Pancreas (tissue), 10 donors: ENCODE measurements at regions not wholly inside any gene's neighbourhood (a gene's known extent, or its start where the extent isn't known, plus 50 kb on each side); places are given as distances from the start of the nearest gene placed in this dataset.

Source experiments
- ATAC-seq, 4 donors: fragments of 200-7000 bp; cut with Tn5 transposase; one replicate each; pipeline versions ENCODE4 v1.8.0 to v1.9.1; 2020; ENCODE audit warnings: mild to moderate bottlenecking in 4 of 4, moderate library complexity in 4 of 4
- DNase-seq, 6 donors: peaks; one replicate each; pipeline ENCODE4 v3.0.0-alpha.2; 2020
- FAIRE-seq: peaks from 2 replicates; lab custom pipeline; 2012; peaks lifted over from hg19 to GRCh38; lab: Jason Lieb, UNC
- H3K27ac ChIP-seq, 4 donors: fragments of 200-600 bp; sonication (generic); 1 replicate in 3 of 4; 2 replicates in 1 of 4; pipeline versions ENCODE4 v1.5.0 to v1.8.0; 2020
- H3K27me3 ChIP-seq, 4 donors: fragments of 200-600 bp; one replicate each; pipeline ENCODE4 v1.8.0; 2021
- H3K36me3 ChIP-seq, 3 donors: fragments of 200-600 bp; sonication (generic) in 1 of 3; one replicate each; pipeline versions ENCODE4 v1.5.0 to v1.8.0; 2020 to 2021
- H3K4me1 ChIP-seq, 3 donors: fragments of 200-600 bp; one replicate each; pipeline ENCODE4 v1.8.0; 2021
- H3K4me3 ChIP-seq, 4 donors: fragments of 200-600 bp; sonication (generic) in 2 of 4; one replicate each; pipeline versions ENCODE4 v1.5.0 to v1.8.0; 2020 to 2021
- H3K9me3 ChIP-seq, 4 donors: fragments of 200-600 bp; one replicate each; pipeline ENCODE4 v1.8.0; 2021
- CTCF ChIP-seq, 4 donors: fragments of 200-600 bp; sonication (generic) in 3 of 4; IDR thresholded peaks; one replicate each; pipeline versions ENCODE4 v1.5.0 to v1.8.0; 2021; ENCODE audit warnings: antibody characterized with exemption in 4 of 4
- WGBS, 2 donors: extraction: QIAGEN DNeasy Blood & Tissue Kit; methylation state at CpG; one replicate each; pipeline ENCODE4 v1.1.7; 2013; 5-methylcytosine and 5-hydroxymethylcytosine counted together
- intact Hi-C, 3 donors: fragments of 100-400 bp; cut with DNase I; formaldehyde crosslinking; loops; one replicate each; pipeline versions ENCODE4 v1.11.1 to v1.14.2; 2022
- donor health status: healthy with polysubstance abuse.
- donor health status: DM: no; HTN: no; CAD: no; lungs with moderate emphysema.
- donor health status: DM: no; HTN: no; CAD: no.
- donor health status: control.
- donor health status: control.
- donor health status: Bipolar disorder and iron deficiency.
- donor health status: DM: yes; HTN: yes; CAD: no.
- donor health status: DM: no; HTN: no; CAD: no.
- donor health status: DM: no; HTN: no; CAD: no.
- donor health status: DM: yes; HTN: yes; CAD: no.

- H3K27ac ChIP-seq: no peak overlapping the region
- peaks cover 0 to 21% (median 7%) of the 10 kb centered on the region in 3 donors for H3K4me1 ChIP-seq
- H3K4me3 ChIP-seq: no peak overlapping the region
- TF ChIP-seq CTCF (IDR thresholded peaks at IDR 0.05): no peak
- no peaks in the 10 kb centered on the region for H3K36me3 ChIP-seq
- DNase-seq (no peak), FAIRE-seq (no peak), ATAC-seq (no peak)
- WGBS, 2 donors: 81 to 88% methylated on average over 5 of the region's 5 CpGs
- intact Hi-C loops: no loop called here
- H3K9me3 ChIP-seq: no peaks in the 10 kb centered on the region
- H3K27me3 ChIP-seq: no peaks in the 10 kb centered on the region
Observed at GRCh38 chr13:84661718-84662117, 779.4 kb upstream of the SLITRK1 start.

DNA sequence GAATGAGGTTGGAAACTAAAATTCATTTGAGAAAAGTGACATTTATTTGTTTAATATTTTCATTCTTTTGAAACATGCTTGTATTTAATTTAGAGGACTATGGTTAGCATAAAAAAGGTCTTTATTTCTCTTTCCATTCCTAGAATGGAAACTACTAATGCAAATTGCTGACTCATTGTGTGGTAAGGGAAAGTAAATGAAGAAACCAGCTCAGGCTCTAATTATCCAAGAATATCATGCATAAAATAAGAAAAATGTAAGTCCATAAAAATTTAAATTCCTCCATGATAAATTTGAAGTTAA, 777.0 kb upstream of the SLITRK1 start:
- FAIRE-seq: no peak
- Histone ChIP-seq H3K4me1 (peaks cover 0 to 21% (median 7%) of the 10 kb centered on the region in 3 donors), H3K9me3 (no peaks in the 10 kb centered on the region), H3K27ac (no peak overlapping the region), H3K36me3 (no peaks in the 10 kb centered on the region), H3K27me3 (no peaks in the 10 kb centered on the region), H3K4me3 (no peak overlapping the region)
- no peak for DNase-seq
- ATAC-seq: no peak
- no peak for TF ChIP-seq CTCF (IDR thresholded peaks at IDR 0.05)
- intact Hi-C loops: no loop called here

GRCh38 chr13:84658491-84659358, 776.5 kb upstream of the SLITRK1 start:
- no peak for ATAC-seq
- no peak overlapping the region for H3K4me3 ChIP-seq
- TF ChIP-seq CTCF (IDR thresholded peaks at IDR 0.05): no peak
- no peaks in the 10 kb centered on the region for H3K27me3 ChIP-seq
- H3K9me3 ChIP-seq: no peaks in the 10 kb centered on the region
- no peak overlapping the region for H3K27ac ChIP-seq
- H3K36me3 ChIP-seq: no peaks in the 10 kb centered on the region
- intact Hi-C loops: no loop called here
- no peak for FAIRE-seq
- WGBS, 2 donors: 21 to 30% methylated on average over 3 of the region's 3 CpGs
- H3K4me1 ChIP-seq: peaks cover 0 to 21% (median 7%) of the 10 kb centered on the region in 3 donors
- DNase-seq: no peak

- no peak for FAIRE-seq
- Histone ChIP-seq H3K36me3 (no peaks in the 10 kb centered on the region), H3K4me3 (no peak overlapping the region), H3K4me1 (peaks cover 0 to 11% (median 7%) of the 10 kb centered on the region in 3 donors), H3K9me3 (no peaks in the 10 kb centered on the region), H3K27ac (no peak overlapping the region), H3K27me3 (no peaks in the 10 kb centered on the region)
- TF ChIP-seq CTCF (IDR thresholded peaks at IDR 0.05): no peak
- DNase-seq: no peak
- WGBS, 2 donors: 83 to 86% methylated on average over 3 of the region's 3 CpGs
- no peak for ATAC-seq
- intact Hi-C loops: no loop called here
Observed at GRCh38 chr13:84655677-84656076, 773.4 kb upstream of the SLITRK1 start.

- intact Hi-C loops: no loop called here
- no peak for DNase-seq
- Histone ChIP-seq H3K36me3 (no peaks in the 10 kb centered on the region), H3K4me1 (peaks cover 0 to 9% (median 7%) of the 10 kb centered on the region in 3 donors), H3K4me3 (no peak overlapping the region), H3K27me3 (no peaks in the 10 kb centered on the region), H3K9me3 (no peaks in the 10 kb centered on the region), H3K27ac (no peak overlapping the region)
- ATAC-seq: no peak
- TF ChIP-seq CTCF (IDR thresholded peaks at IDR 0.05): no peak
- no peak for FAIRE-seq
- 74 to 76% methylated on average over 5 of the region's 5 CpGs for WGBS, 2 donors
Observed at GRCh38 chr13:84654654-84655275, 772.5 kb upstream of the SLITRK1 start.
